Tibial nerve (tissue), 4 donors: ENCODE measurements at regions not wholly inside any gene's neighbourhood (a gene's known extent, or its start where the extent isn't known, plus 50 kb on each side); places are given as distances from the start of the nearest gene placed in this dataset.

Experiments used
- CTCF ChIP-seq, 5 experiments: fragments of 200-600 bp in 3 of 5; fragments of 450-650 bp in 2 of 5; sonication (generic) in 3 of 5; IDR thresholded peaks; one replicate each; pipeline ENCODE4 v1.5.1; 2016 to 2019; ENCODE audit warnings: antibody characterized with exemption in 5 of 5, mild to moderate bottlenecking in 3 of 5, moderate library complexity in 2 of 5
- EP300 ChIP-seq, 2 donors: sonication (generic); formaldehyde crosslinking; IDR thresholded peaks; one replicate each; pipeline ENCODE4 v1.6.1; 2017; ENCODE audit warnings: antibody characterized with exemption in 2 of 2, mild to moderate bottlenecking in 1 of 2
- POLR2A ChIP-seq, 2 donors: fragments of 450-650 bp; IDR thresholded peaks; one replicate each; pipeline ENCODE4 v1.6.1; 2017; ENCODE audit warnings: antibody characterized with exemption in 2 of 2, mild to moderate bottlenecking in 2 of 2, moderate library complexity in 2 of 2

- no peak for TF ChIP-seq CTCF (IDR thresholded peaks at IDR 0.05)
- TF ChIP-seq POLR2A (IDR thresholded peaks at IDR 0.05): no peak
- TF ChIP-seq EP300 (IDR thresholded peaks at IDR 0.05): no peak
Measured at GRCh38 chr3:29099296-29099695, 181.6 kb upstream of the RBMS3 start.
